H9 (cell line): ENCODE measurements at regions not wholly inside any gene's neighbourhood (a gene's known extent, or its start where the extent isn't known, plus 50 kb on each side); places are given as distances from the start of the nearest gene placed in this dataset.

Experiments used
- DNase-seq: peaks from one replicate; pipeline ENCODE4 v3.0.0-alpha.2; 2017
- H2AFZ ChIP-seq: one replicate; pipeline ENCODE4 v1.6.1; 2013; ENCODE audit warnings: mild to moderate bottlenecking, low read length, control low read depth, moderate library complexity
- H2AK5ac ChIP-seq: 2 replicates; pipeline ENCODE4 v1.6.1; 2013; ENCODE audit warnings: low read length, control low read depth, mixed read lengths; ENCODE audit not compliant: insufficient read length
- H2BK120ac ChIP-seq: one replicate; pipeline ENCODE4 v1.6.1; 2013; ENCODE audit warnings: low read depth, mild to moderate bottlenecking, low read length, control low read depth, inconsistent platforms; ENCODE audit not compliant: poor library complexity, severe bottlenecking
- H2BK12ac ChIP-seq: 2 replicates; pipeline ENCODE4 v1.6.1; 2013; ENCODE audit warnings: low read length, control low read depth, mixed read lengths, low read depth; ENCODE audit not compliant: insufficient read length
- H2BK15ac ChIP-seq: 2 replicates; pipeline ENCODE4 v1.6.1; 2013; ENCODE audit warnings: low read depth, low read length, control low read depth
- H2BK20ac ChIP-seq: one replicate; pipeline ENCODE4 v1.6.1; 2013; ENCODE audit warnings: low read depth, mild to moderate bottlenecking, low read length, control low read depth, inconsistent platforms; ENCODE audit not compliant: poor library complexity, severe bottlenecking
- H2BK5ac ChIP-seq: 2 replicates; pipeline ENCODE4 v1.6.1; 2013; ENCODE audit warnings: low read length, control low read depth, mixed read lengths; ENCODE audit not compliant: insufficient read length
- H3K14ac ChIP-seq: 2 replicates; pipeline ENCODE4 v1.6.1; 2013; ENCODE audit warnings: low read length, control low read depth; ENCODE audit not compliant: insufficient read depth
- H3K18ac ChIP-seq: 2 replicates; pipeline ENCODE4 v1.6.1; 2013; ENCODE audit warnings: low read depth, mild to moderate bottlenecking, mixed read lengths, low read length, control low read depth; ENCODE audit not compliant: insufficient read length
- H3K23ac ChIP-seq: 2 replicates; pipeline ENCODE4 v1.6.1; 2013; ENCODE audit warnings: low read length, control low read depth, mixed read lengths, low read depth; ENCODE audit not compliant: insufficient read length
- H3K23me2 ChIP-seq: 2 replicates; pipeline ENCODE4 v1.6.1; 2013; ENCODE audit warnings: low read depth, mild to moderate bottlenecking, mixed read lengths, low read length, control low read depth; ENCODE audit not compliant: insufficient read length, poor library complexity, severe bottlenecking
- H3K27ac ChIP-seq: 2 replicates; pipeline ENCODE4 v1.5.1; 2013; ENCODE audit warnings: low read length, control low read depth, mixed read lengths, low read depth; ENCODE audit not compliant: insufficient read length
- H3K27me3 ChIP-seq: 2 replicates; pipeline ENCODE4 v1.6.1; 2013; ENCODE audit warnings: low read length, control low read depth, inconsistent platforms; ENCODE audit not compliant: insufficient read depth
- H3K4ac ChIP-seq: 2 replicates; pipeline ENCODE4 v1.6.1; 2013; ENCODE audit warnings: low read depth, mild to moderate bottlenecking, control low read depth, inconsistent platforms, low read length, moderate library complexity
- H3K4me1 ChIP-seq: 2 replicates; pipeline ENCODE4 v1.6.1; 2013; ENCODE audit warnings: low read length, control low read depth, inconsistent platforms; ENCODE audit not compliant: insufficient read depth
- H3K4me2 ChIP-seq: 2 replicates; pipeline ENCODE4 v1.6.1; 2013; ENCODE audit warnings: low read length, control low read depth, mixed read lengths; ENCODE audit not compliant: insufficient read length, insufficient read depth
- H3K56ac ChIP-seq: 2 replicates; pipeline ENCODE4 v1.6.1; 2013; ENCODE audit warnings: low read depth, mild to moderate bottlenecking, mixed read lengths, low read length, control low read depth; ENCODE audit not compliant: insufficient read length
- H3K79me1 ChIP-seq: 2 replicates; pipeline ENCODE4 v1.6.1; 2013; ENCODE audit warnings: low read depth, mild to moderate bottlenecking, moderate library complexity, low read length, control low read depth, inconsistent platforms; ENCODE audit not compliant: insufficient read depth, poor library complexity, severe bottlenecking
- H3K79me2 ChIP-seq: 2 replicates; pipeline ENCODE4 v1.6.1; 2013; ENCODE audit warnings: low read length, control low read depth, inconsistent platforms; ENCODE audit not compliant: insufficient read depth
- H3K9ac ChIP-seq: 2 replicates; pipeline ENCODE4 v1.6.1; 2013; ENCODE audit warnings: low read length, control low read depth, mixed read lengths; ENCODE audit not compliant: insufficient read length; ENCODE audit errors: extremely low read depth
- H3K9me3 ChIP-seq: one replicate; pipeline ENCODE4 v1.6.1; 2013; ENCODE audit warnings: low read depth, low read length, inconsistent platforms; ENCODE audit not compliant: control insufficient read depth
- H3T11ph ChIP-seq: one replicate; pipeline ENCODE4 v1.6.1; 2013; ENCODE audit warnings: mild to moderate bottlenecking, low read length, control low read depth, inconsistent platforms
- H4K20me1 ChIP-seq: one replicate; pipeline ENCODE4 v1.6.1; 2013; ENCODE audit not compliant: control insufficient read depth, insufficient read length, insufficient read depth
- H4K5ac ChIP-seq: 2 replicates; pipeline ENCODE4 v1.6.1; 2013; ENCODE audit warnings: low read depth, mild to moderate bottlenecking, mixed read lengths, low read length, control low read depth; ENCODE audit not compliant: insufficient read length
- H4K8ac ChIP-seq: replicated peaks from 2 replicates; pipeline ENCODE4 v1.6.1; 2013; ENCODE audit warnings: low read length, control low read depth, mixed read lengths, low read depth; ENCODE audit not compliant: insufficient read length
- H4K91ac ChIP-seq: 2 replicates; pipeline ENCODE4 v1.6.1; 2013; ENCODE audit warnings: low read depth, mild to moderate bottlenecking, moderate library complexity, mixed read lengths, low read length, control low read depth; ENCODE audit not compliant: insufficient read length
- H3K27ac Mint-ChIP-seq, 3 experiments: 2 replicates in 2 of 3; 3 replicates in 1 of 3; pipeline ENCODE4 v1.8.0; 2020 to 2021; ENCODE audit warnings: mixed read lengths in 3 of 3, mild to moderate bottlenecking in 1 of 3, moderate library complexity in 1 of 3
- H3K27me3 Mint-ChIP-seq: 2 replicates; pipeline ENCODE4 v1.8.0; 2021; ENCODE audit warnings: low read depth, mild to moderate bottlenecking, moderate library complexity, mixed read lengths
- H3K36me3 Mint-ChIP-seq, 3 experiments: 2 replicates in 2 of 3; 3 replicates in 1 of 3; pipeline ENCODE4 v1.8.0; 2020 to 2021; ENCODE audit warnings: low read depth in 3 of 3, mixed read lengths in 3 of 3; ENCODE audit not compliant: insufficient read depth in 1 of 3
- H3K4me1 Mint-ChIP-seq, 2 experiments: 2 replicates each; pipeline ENCODE4 v1.8.0; 2020; ENCODE audit warnings: mixed read lengths in 2 of 2
- H3K4me3 Mint-ChIP-seq, 2 experiments: 2 replicates in 1 of 2; 3 replicates in 1 of 2; pipeline ENCODE4 v1.8.0; 2020 to 2021; ENCODE audit warnings: mild to moderate bottlenecking in 2 of 2, mixed read lengths in 2 of 2, moderate library complexity in 1 of 2
- H3K9me3 Mint-ChIP-seq, 2 experiments: 2 replicates in 1 of 2; 3 replicates in 1 of 2; pipeline ENCODE4 v1.8.0; 2020; ENCODE audit warnings: mild to moderate bottlenecking in 2 of 2, mixed read lengths in 2 of 2, moderate library complexity in 1 of 2
- WGBS: extraction: QIAGEN DNeasy Blood & Tissue Kit; methylation state at CpG from one replicate; pipeline ENCODE4 v1.1.7; 2013; ENCODE audit warnings: missing lambda C conversion rate, low lambda C conversion rate, mixed read lengths; ENCODE audit not compliant: insufficient read length; ENCODE audit errors: extremely low coverage; 5-methylcytosine and 5-hydroxymethylcytosine counted together
- TF ChIP-seq, protein P1 (sequence below): fragments of 200-600 bp; sonication (generic); conservative IDR thresholded peaks from 3 replicates; pipeline ENCODE4 v1.8.0; 2021; ENCODE audit warnings: antibody characterized with exemption, mild to moderate bottlenecking

DNA sequence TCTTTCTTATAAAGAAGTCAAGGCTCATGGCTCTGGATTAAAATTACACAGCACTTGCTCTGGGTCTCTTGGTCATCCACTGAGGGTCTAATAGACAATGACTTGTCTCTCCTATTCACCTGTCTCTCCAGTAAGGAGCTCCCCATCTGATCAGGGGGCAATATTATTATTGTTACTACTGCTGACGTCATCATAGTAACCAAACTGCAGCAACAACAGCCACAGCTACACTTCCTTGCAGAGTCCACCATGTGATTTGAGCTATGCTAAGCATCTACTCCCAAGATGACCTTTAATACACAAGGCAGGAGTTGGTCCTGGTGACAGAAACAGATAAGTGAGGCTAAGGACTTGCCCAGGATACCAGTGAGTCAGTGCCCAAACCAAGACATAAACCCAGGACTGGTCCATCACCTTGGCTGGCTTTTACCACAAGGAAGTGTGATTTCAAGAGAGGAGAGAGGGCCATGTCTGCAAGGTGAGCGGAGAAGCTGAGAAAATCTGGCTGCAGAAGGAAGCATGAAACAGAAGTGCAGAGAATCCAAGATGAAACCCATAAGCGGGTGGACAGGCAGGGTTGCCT is 602.5 kb downstream of the PTPRU start:
- no peak overlapping the region; a peak in 1 of 7 replicates for H3K27ac Mint-ChIP-seq

More for the DNA sequence above, 602.5 kb downstream of the PTPRU start:
- H3K14ac ChIP-seq: no peak overlapping the region
- Mint-ChIP-seq H3K36me3 (peaks cover 1 to 9% (median 5%) of the 10 kb centered on the region in 3 experiments; a peak in 4 of 7 replicates), H3K27me3 (peaks cover 4% of the 10 kb centered on the region), H3K9me3 (peaks cover 13 to 16% of the 10 kb centered on the region in 2 experiments), H3K4me1 (peaks cover 9 to 19% of the 10 kb centered on the region in 2 experiments), H3K4me3 (no peak overlapping the region)
- TF ChIP-seq, protein P1, sequence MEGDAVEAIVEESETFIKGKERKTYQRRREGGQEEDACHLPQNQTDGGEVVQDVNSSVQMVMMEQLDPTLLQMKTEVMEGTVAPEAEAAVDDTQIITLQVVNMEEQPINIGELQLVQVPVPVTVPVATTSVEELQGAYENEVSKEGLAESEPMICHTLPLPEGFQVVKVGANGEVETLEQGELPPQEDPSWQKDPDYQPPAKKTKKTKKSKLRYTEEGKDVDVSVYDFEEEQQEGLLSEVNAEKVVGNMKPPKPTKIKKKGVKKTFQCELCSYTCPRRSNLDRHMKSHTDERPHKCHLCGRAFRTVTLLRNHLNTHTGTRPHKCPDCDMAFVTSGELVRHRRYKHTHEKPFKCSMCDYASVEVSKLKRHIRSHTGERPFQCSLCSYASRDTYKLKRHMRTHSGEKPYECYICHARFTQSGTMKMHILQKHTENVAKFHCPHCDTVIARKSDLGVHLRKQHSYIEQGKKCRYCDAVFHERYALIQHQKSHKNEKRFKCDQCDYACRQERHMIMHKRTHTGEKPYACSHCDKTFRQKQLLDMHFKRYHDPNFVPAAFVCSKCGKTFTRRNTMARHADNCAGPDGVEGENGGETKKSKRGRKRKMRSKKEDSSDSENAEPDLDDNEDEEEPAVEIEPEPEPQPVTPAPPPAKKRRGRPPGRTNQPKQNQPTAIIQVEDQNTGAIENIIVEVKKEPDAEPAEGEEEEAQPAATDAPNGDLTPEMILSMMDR: no peak
- no peak overlapping the region for H2BK120ac ChIP-seq
- H2BK20ac ChIP-seq: no peak overlapping the region
- no peak for DNase-seq
- no peak overlapping the region for H4K5ac ChIP-seq
- H3K4me2 ChIP-seq: no peak overlapping the region
- H2AK5ac ChIP-seq: no peak overlapping the region
- H3K9me3 ChIP-seq: no peaks in the 10 kb centered on the region
- no peaks in the 10 kb centered on the region for H4K20me1 ChIP-seq
- H3K79me1 ChIP-seq: no peaks in the 10 kb centered on the region
- no peaks in the 10 kb centered on the region for H3K79me2 ChIP-seq
- no peaks in the 10 kb centered on the region for H3K23me2 ChIP-seq
- H2BK5ac ChIP-seq: no peak overlapping the region
- H3K27me3 ChIP-seq: no peaks in the 10 kb centered on the region
- no peak overlapping the region for H3K56ac ChIP-seq
- no peak overlapping the region for H3K27ac ChIP-seq
- no peak overlapping the region for H3K4ac ChIP-seq
- no peak overlapping the region for H2BK15ac ChIP-seq
- H3K4me1 ChIP-seq: no peaks in the 10 kb centered on the region
- WGBS: no CpG with 5 or more reads among the region's 3 CpGs
- H3K23ac ChIP-seq: no peak overlapping the region
- H4K8ac ChIP-seq: no peak overlapping the region
- H2AFZ ChIP-seq: no peak overlapping the region
- no peak overlapping the region for H3K9ac ChIP-seq
- no peak overlapping the region for H2BK12ac ChIP-seq
- no peak overlapping the region for H3T11ph ChIP-seq
- H4K91ac ChIP-seq: no peak overlapping the region
- no peak overlapping the region for H3K18ac ChIP-seq
